CD4-positive, alpha-beta T cell (primary cell): ENCODE measurements at regions not wholly inside any gene's neighbourhood (a gene's known extent, or its start where the extent isn't known, plus 50 kb on each side); places are given as distances from the start of the nearest gene placed in this dataset.

Experiments
- ATAC-seq: fragments of 200-7000 bp; cut with Tn5 transposase; one replicate; pipeline ENCODE4 v1.10.0; 2022; ENCODE audit warnings: mild to moderate bottlenecking; ENCODE audit not compliant: poor library complexity
- CTCF ChIA-PET: fragments of 350-600 bp; sonication (Branson Sonifier 250); formaldehyde crosslinking; loops from one replicate; lab custom pipeline; 2021; ENCODE audit warnings: antibody characterized with exemption, inconsistent platforms; lab: Charles Lee
- POLR2A ChIA-PET: fragments of 350-600 bp; sonication (Branson Sonifier 250); formaldehyde crosslinking; loops from one replicate; lab custom pipeline; 2021; ENCODE audit warnings: antibody characterized with exemption, inconsistent platforms; lab: Charles Lee
- DNase-seq, 14 experiments: peaks; one replicate each; pipeline ENCODE4 v3.0.0-alpha.2; 2013 to 2020; ENCODE audit warnings: mixed read lengths in 2 of 14
- H3K27ac ChIP-seq, 2 donors: one replicate each; pipeline versions ENCODE4 v1.5.1 to v1.7.0; 2013; ENCODE audit warnings: low read length in 2 of 2, low read depth in 1 of 2, mild to moderate bottlenecking in 1 of 2
- H3K27me3 ChIP-seq, 2 experiments: 1 replicate in 1 of 2; 2 replicates in 1 of 2; pipeline versions ENCODE4 v1.6.1 to v1.7.0; 2013; ENCODE audit warnings: low read length in 2 of 2, control low read depth in 1 of 2, mild to moderate bottlenecking in 1 of 2, moderate library complexity in 1 of 2; ENCODE audit not compliant: insufficient read depth in 2 of 2, control insufficient read depth in 1 of 2
- H3K36me3 ChIP-seq: one replicate; pipeline ENCODE4 v1.6.1; 2013; ENCODE audit warnings: low read length, control low read depth; ENCODE audit not compliant: insufficient read depth
- H3K4me1 ChIP-seq: one replicate; pipeline ENCODE4 v1.6.1; 2013; ENCODE audit warnings: low read length, control low read depth; ENCODE audit not compliant: insufficient read depth
- H3K4me3 ChIP-seq: one replicate; pipeline ENCODE4 v1.5.1; 2013; ENCODE audit warnings: mild to moderate bottlenecking, low read length, moderate library complexity
- H3K9me3 ChIP-seq, 2 experiments: 1 replicate in 1 of 2; 2 replicates in 1 of 2; pipeline versions ENCODE4 v1.6.1 to v1.7.0; 2013; ENCODE audit warnings: low read length in 2 of 2, mild to moderate bottlenecking in 2 of 2, control low read depth in 1 of 2, moderate library complexity in 1 of 2; ENCODE audit not compliant: control insufficient read depth in 1 of 2, insufficient read depth in 1 of 2
- H3K27ac Mint-ChIP-seq: one replicate; pipeline ENCODE4 v1.8.0; 2020; ENCODE audit warnings: mixed read lengths
- H3K27me3 Mint-ChIP-seq: one replicate; pipeline ENCODE4 v1.8.0; 2021; ENCODE audit warnings: mixed read lengths
- H3K36me3 Mint-ChIP-seq: one replicate; pipeline ENCODE4 v1.8.0; 2021; ENCODE audit warnings: low read depth, mixed read lengths
- H3K4me1 Mint-ChIP-seq: one replicate; pipeline ENCODE4 v1.8.0; 2021; ENCODE audit warnings: low read depth, mixed read lengths
- H3K4me3 Mint-ChIP-seq: one replicate; pipeline ENCODE4 v1.8.0; 2020; ENCODE audit warnings: mild to moderate bottlenecking, mixed read lengths
- H3K9me3 Mint-ChIP-seq: one replicate; pipeline ENCODE4 v1.8.0; 2020; ENCODE audit warnings: mixed read lengths
- intact Hi-C, 2 experiments: fragments of 100-400 bp; cut with DNase I in 1 of 2; cut with micrococcal nuclease in 1 of 2; formaldehyde crosslinking; loops; one replicate each; pipeline versions ENCODE4 v1.15.1 to v1.9.0; 2023 to 2025; cut with DNase I, micrococcal nuclease
- TF ChIP-seq, protein P1 (sequence below): fragments of 200-600 bp; IDR thresholded peaks from one replicate; pipeline ENCODE4 v1.8.0; 2022; ENCODE audit warnings: antibody characterized with exemption, mild to moderate bottlenecking

DNA sequence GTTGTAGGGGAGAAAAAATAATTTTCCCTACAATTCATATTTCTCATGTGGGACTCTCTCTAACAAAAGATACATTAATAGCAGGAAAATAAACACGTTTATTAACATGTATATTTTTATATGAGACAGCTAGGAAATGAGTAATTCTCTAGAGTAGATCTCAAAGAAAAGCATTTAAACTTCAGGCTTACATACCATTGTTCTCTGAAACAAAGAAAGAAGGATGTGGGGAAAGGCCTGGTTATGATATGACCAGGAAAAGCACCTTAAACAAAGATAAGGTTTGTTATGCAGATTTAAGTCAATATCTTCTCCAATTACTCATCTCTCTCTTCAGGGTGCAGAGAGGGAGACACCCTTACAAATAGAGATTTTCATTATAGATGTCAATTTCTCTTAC is 131.3 kb downstream of the SLC7A11 start:
- Histone ChIP-seq H3K9me3 (peaks cover 4% of the 10 kb centered on the region in 2 experiments), H3K27me3 (no peaks in the 10 kb centered on the region), H3K4me1 (no peaks in the 10 kb centered on the region), H3K27ac (no peak overlapping the region), H3K36me3 (no peaks in the 10 kb centered on the region), H3K4me3 (no peak overlapping the region)
- intact Hi-C loops: no loop called here
- H3K9me3 Mint-ChIP-seq: no peaks in the 10 kb centered on the region
- H3K4me3 Mint-ChIP-seq: no peak overlapping the region
- ChIA-PET POLR2A (no interaction called here), CTCF (no interaction called here)
- DNase-seq (no peak), ATAC-seq (no peak)
- TF ChIP-seq, protein P1, sequence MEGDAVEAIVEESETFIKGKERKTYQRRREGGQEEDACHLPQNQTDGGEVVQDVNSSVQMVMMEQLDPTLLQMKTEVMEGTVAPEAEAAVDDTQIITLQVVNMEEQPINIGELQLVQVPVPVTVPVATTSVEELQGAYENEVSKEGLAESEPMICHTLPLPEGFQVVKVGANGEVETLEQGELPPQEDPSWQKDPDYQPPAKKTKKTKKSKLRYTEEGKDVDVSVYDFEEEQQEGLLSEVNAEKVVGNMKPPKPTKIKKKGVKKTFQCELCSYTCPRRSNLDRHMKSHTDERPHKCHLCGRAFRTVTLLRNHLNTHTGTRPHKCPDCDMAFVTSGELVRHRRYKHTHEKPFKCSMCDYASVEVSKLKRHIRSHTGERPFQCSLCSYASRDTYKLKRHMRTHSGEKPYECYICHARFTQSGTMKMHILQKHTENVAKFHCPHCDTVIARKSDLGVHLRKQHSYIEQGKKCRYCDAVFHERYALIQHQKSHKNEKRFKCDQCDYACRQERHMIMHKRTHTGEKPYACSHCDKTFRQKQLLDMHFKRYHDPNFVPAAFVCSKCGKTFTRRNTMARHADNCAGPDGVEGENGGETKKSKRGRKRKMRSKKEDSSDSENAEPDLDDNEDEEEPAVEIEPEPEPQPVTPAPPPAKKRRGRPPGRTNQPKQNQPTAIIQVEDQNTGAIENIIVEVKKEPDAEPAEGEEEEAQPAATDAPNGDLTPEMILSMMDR: no peak
- no peak overlapping the region for H3K27ac Mint-ChIP-seq
- H3K36me3 Mint-ChIP-seq: no peaks in the 10 kb centered on the region
- no peaks in the 10 kb centered on the region for H3K4me1 Mint-ChIP-seq
- no peaks in the 10 kb centered on the region for H3K27me3 Mint-ChIP-seq

GRCh38 chr4:138107023-138107422 is 135.1 kb downstream of the SLC7A11 start:
- H3K27me3 ChIP-seq: no peaks in the 10 kb centered on the region
- ATAC-seq (no peak), DNase-seq (no peak)
- Mint-ChIP-seq H3K36me3 (no peaks in the 10 kb centered on the region), H3K9me3 (no peaks in the 10 kb centered on the region), H3K27me3 (no peaks in the 10 kb centered on the region), H3K4me3 (no peak overlapping the region), H3K27ac (no peak overlapping the region), H3K4me1 (no peaks in the 10 kb centered on the region)
- CTCF ChIA-PET: no interaction called here
- TF ChIP-seq, protein P1: no peak
- H3K27ac ChIP-seq: no peak overlapping the region
- no peaks in the 10 kb centered on the region for H3K36me3 ChIP-seq
- no peaks in the 10 kb centered on the region for H3K4me1 ChIP-seq
- H3K4me3 ChIP-seq: no peak overlapping the region
- intact Hi-C loops: no loop called here
- POLR2A ChIA-PET: no interaction called here
- H3K9me3 ChIP-seq: peaks cover 0 to 4% of the 10 kb centered on the region in 2 experiments

DNA sequence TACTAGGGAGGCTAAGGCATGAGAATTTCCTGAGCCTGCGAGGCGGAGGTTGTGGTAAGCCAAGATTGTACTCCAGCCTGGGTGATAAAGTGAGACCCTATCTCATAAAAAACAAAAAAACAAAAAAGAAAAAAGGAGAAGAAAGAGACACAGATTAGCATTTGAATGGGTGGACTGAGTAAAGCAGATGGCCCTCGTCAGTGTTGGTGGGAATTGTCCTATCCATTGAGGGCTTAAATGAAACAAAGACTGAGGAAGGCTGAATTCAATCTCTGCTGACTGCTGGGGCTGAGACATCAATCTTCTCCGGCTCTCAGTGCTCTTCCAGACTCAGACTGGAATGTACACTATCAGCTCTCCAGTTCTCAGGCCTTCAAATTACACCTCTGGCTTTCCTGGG is 136.8 kb downstream of the SLC7A11 start:
- Mint-ChIP-seq H3K27me3 (no peaks in the 10 kb centered on the region), H3K9me3 (no peaks in the 10 kb centered on the region), H3K27ac (no peak overlapping the region), H3K4me3 (no peak overlapping the region), H3K36me3 (no peaks in the 10 kb centered on the region), H3K4me1 (no peaks in the 10 kb centered on the region)
- TF ChIP-seq, protein P1: no peak
- Histone ChIP-seq H3K27ac (no peak overlapping the region), H3K4me3 (no peak overlapping the region), H3K9me3 (peaks cover 0 to 4% of the 10 kb centered on the region in 2 experiments), H3K36me3 (no peaks in the 10 kb centered on the region), H3K27me3 (no peaks in the 10 kb centered on the region), H3K4me1 (no peaks in the 10 kb centered on the region)
- CTCF ChIA-PET: no interaction called here
- ATAC-seq (no peak), DNase-seq (no peak)
- POLR2A ChIA-PET: no interaction called here
- intact Hi-C loops: no loop called here
